Keratinocyte (primary cell): ENCODE measurements at regions not wholly inside any gene's neighbourhood (a gene's known extent, or its start where the extent isn't known, plus 50 kb on each side); places are given as distances from the start of the nearest gene placed in this dataset.

Experiments
- DNase-seq: peaks from one replicate; pipeline ENCODE4 v3.0.0-alpha.2; 2011; ENCODE audit warnings: low read depth, missing footprints, low spot score
- FAIRE-seq: peaks from 2 replicates; lab custom pipeline; 2011; peaks lifted over from hg19 to GRCh38; lab: Jason Lieb, UNC
- H2AFZ ChIP-seq: 2 replicates; pipeline ENCODE4 v1.6.0; 2012; ENCODE audit warnings: low read length, control low read depth, inconsistent platforms; ENCODE audit not compliant: control insufficient read depth
- H3K27ac ChIP-seq: 2 replicates; pipeline ENCODE4 v1.5.1; 2011; ENCODE audit warnings: low read length; ENCODE audit not compliant: control insufficient read depth, insufficient read depth
- H3K27me3 ChIP-seq: 3 replicates; pipeline ENCODE4 v1.6.0; 2011; ENCODE audit warnings: low read length; ENCODE audit not compliant: control insufficient read depth, insufficient read depth; ENCODE audit errors: extremely low read depth
- H3K36me3 ChIP-seq, 2 experiments: 2 replicates in 1 of 2; 3 replicates in 1 of 2; pipeline ENCODE4 v1.5.1; 2011; ENCODE audit warnings: low read length in 2 of 2, mild to moderate bottlenecking in 1 of 2; ENCODE audit not compliant: control insufficient read depth in 2 of 2, insufficient read depth in 2 of 2; ENCODE audit errors: extremely low read depth in 1 of 2
- H3K4me1 ChIP-seq: 3 replicates; pipeline ENCODE4 v1.5.1; 2011; ENCODE audit warnings: low read length; ENCODE audit not compliant: control insufficient read depth, insufficient read depth; ENCODE audit errors: extremely low read depth
- H3K4me2 ChIP-seq: 3 replicates; pipeline ENCODE4 v1.6.0; 2011; ENCODE audit warnings: low read depth, low read length; ENCODE audit not compliant: control insufficient read depth, insufficient read depth; ENCODE audit errors: extremely low read depth
- H3K4me3 ChIP-seq, 3 experiments: fragments of 200-600 bp in 1 of 3; sonication (generic) in 1 of 3; 2 replicates in 2 of 3; 3 replicates in 1 of 3; pipeline ENCODE4 v1.5.1; 2011 to 2016; ENCODE audit warnings: low read length in 3 of 3, mild to moderate bottlenecking in 3 of 3, control low read depth in 2 of 3, inconsistent platforms in 1 of 3, low read depth in 1 of 3, mixed read lengths in 1 of 3, mixed run types in 1 of 3, moderate library complexity in 1 of 3; ENCODE audit not compliant: control insufficient read depth in 2 of 3, insufficient read depth in 2 of 3; ENCODE audit errors: extremely low read depth in 1 of 3
- H3K79me2 ChIP-seq: 2 replicates; pipeline ENCODE4 v1.6.0; 2012; ENCODE audit warnings: low read length; ENCODE audit not compliant: control insufficient read depth, insufficient read depth
- H3K9ac ChIP-seq: 3 replicates; pipeline ENCODE4 v1.6.0; 2011; ENCODE audit warnings: low read length; ENCODE audit not compliant: control insufficient read depth, insufficient read depth; ENCODE audit errors: extremely low read depth
- H3K9me1 ChIP-seq: 3 replicates; pipeline ENCODE4 v1.6.0; 2011; ENCODE audit warnings: low read length; ENCODE audit not compliant: control insufficient read depth, insufficient read depth; ENCODE audit errors: extremely low read depth
- H3K9me3 ChIP-seq: 2 replicates; pipeline ENCODE4 v1.5.1; 2012; ENCODE audit warnings: low read depth, low read length; ENCODE audit not compliant: control insufficient read depth
- H4K20me1 ChIP-seq: 3 replicates; pipeline ENCODE4 v1.6.0; 2011; ENCODE audit warnings: low read length; ENCODE audit not compliant: control insufficient read depth, insufficient read depth; ENCODE audit errors: extremely low read depth
- EZH2 ChIP-seq: IDR thresholded peaks from one replicate; pipeline ENCODE4 v1.6.1; 2012; ENCODE audit warnings: inconsistent platforms, mild to moderate bottlenecking, low read length, moderate library complexity
- dilution Hi-C: fragments of 300-500 bp; cut with MboI; formaldehyde crosslinking; loops from one replicate; pipeline ENCODE4 v1.7.0; 2020; ENCODE audit warnings: low sequenced_read_pairs; ENCODE audit not compliant: extremely low pct_ligation_motif_present
- TF ChIP-seq, protein P1 (sequence below), 3 experiments: IDR thresholded peaks in 1 of 3; conservative IDR thresholded peaks in 1 of 3; optimal IDR thresholded peaks in 1 of 3; 2 replicates in 2 of 3; 3 replicates in 1 of 3; pipeline versions ENCODE3 to v1.5.1; 2011; ENCODE audit warnings: low read length in 3 of 3, mild to moderate bottlenecking in 3 of 3, moderate library complexity in 2 of 3, control low read depth in 1 of 3, inconsistent platforms in 1 of 3; ENCODE audit not compliant: insufficient read depth in 2 of 3; ENCODE audit errors: extremely low read depth in 1 of 3

DNA sequence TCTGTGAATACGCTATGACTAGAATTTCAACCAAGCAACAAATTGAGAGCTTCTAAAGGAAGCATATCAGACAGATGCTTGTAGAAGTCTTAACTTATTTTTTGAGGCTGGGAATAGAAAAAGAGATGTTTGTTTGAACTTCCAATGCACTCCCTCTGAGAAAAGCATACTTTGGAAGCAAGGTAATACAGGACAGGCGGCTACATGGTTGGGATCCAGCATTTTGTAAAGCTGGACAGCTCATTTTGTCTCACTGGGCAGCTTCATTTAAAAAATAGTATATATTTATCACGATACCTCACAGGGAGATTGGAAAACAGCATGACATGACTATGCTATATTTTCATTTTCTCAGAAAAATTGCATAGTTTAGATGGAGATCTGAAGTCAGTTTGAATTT is 821.3 kb upstream of the API5 start:
- Histone ChIP-seq H3K36me3 (no peaks in the 10 kb centered on the region), H3K4me2 (no peak overlapping the region), H3K9me1 (no peaks in the 10 kb centered on the region), H2AFZ (no peak overlapping the region), H3K4me3 (no peak overlapping the region), H4K20me1 (no peaks in the 10 kb centered on the region), H3K27ac (no peak overlapping the region), H3K9me3 (no peaks in the 10 kb centered on the region), H3K9ac (no peak overlapping the region), H3K79me2 (no peaks in the 10 kb centered on the region), H3K27me3 (no peaks in the 10 kb centered on the region), H3K4me1 (no peaks in the 10 kb centered on the region)
- DNase-seq = no peak
- FAIRE-seq = no peak
- no peak for TF ChIP-seq EZH2
- dilution Hi-C loops = no loop called here

DNA sequence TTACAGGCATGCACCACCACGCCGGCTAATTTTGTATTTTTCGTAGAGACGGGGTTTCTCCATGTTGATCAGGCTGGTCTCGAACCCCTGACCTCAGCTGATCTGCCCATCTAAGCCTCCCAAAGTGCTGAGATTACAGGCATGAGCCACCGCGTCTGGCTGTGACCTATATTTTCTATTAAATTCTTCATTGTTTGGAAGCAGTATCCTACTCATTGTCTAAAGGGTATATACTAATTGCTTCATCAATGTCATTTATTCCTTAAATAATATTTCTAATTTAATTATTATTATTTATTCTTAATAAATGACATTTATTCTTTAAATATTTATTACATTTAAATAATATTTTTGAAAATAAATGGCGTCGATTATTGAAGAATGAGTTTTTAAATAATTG is 817.3 kb upstream of the API5 start:
- DNase-seq (no peak), FAIRE-seq (no peak)
- no peak for TF ChIP-seq EZH2
- TF ChIP-seq, protein P1, sequence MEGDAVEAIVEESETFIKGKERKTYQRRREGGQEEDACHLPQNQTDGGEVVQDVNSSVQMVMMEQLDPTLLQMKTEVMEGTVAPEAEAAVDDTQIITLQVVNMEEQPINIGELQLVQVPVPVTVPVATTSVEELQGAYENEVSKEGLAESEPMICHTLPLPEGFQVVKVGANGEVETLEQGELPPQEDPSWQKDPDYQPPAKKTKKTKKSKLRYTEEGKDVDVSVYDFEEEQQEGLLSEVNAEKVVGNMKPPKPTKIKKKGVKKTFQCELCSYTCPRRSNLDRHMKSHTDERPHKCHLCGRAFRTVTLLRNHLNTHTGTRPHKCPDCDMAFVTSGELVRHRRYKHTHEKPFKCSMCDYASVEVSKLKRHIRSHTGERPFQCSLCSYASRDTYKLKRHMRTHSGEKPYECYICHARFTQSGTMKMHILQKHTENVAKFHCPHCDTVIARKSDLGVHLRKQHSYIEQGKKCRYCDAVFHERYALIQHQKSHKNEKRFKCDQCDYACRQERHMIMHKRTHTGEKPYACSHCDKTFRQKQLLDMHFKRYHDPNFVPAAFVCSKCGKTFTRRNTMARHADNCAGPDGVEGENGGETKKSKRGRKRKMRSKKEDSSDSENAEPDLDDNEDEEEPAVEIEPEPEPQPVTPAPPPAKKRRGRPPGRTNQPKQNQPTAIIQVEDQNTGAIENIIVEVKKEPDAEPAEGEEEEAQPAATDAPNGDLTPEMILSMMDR (optimal IDR thresholded peaks at IDR 0.05 in 1 of 3, IDR thresholded peaks at IDR 0.05 in 1 of 3, conservative IDR thresholded peaks at IDR 0.05 in 1 of 3; ENCODE audit: extremely low read depth in 1 of 3, insufficient read depth in 2 of 3, low read length in 3 of 3) = no peak
- Histone ChIP-seq H3K9ac (no peak overlapping the region), H3K79me2 (no peaks in the 10 kb centered on the region), H3K4me3 (no peak overlapping the region), H3K36me3 (no peaks in the 10 kb centered on the region), H3K27ac (no peak overlapping the region), H3K4me2 (no peak overlapping the region), H2AFZ (no peak overlapping the region), H3K9me3 (no peaks in the 10 kb centered on the region), H4K20me1 (no peaks in the 10 kb centered on the region), H3K27me3 (no peaks in the 10 kb centered on the region), H3K9me1 (no peaks in the 10 kb centered on the region), H3K4me1 (no peaks in the 10 kb centered on the region)
- dilution Hi-C loops = no loop called here

DNA sequence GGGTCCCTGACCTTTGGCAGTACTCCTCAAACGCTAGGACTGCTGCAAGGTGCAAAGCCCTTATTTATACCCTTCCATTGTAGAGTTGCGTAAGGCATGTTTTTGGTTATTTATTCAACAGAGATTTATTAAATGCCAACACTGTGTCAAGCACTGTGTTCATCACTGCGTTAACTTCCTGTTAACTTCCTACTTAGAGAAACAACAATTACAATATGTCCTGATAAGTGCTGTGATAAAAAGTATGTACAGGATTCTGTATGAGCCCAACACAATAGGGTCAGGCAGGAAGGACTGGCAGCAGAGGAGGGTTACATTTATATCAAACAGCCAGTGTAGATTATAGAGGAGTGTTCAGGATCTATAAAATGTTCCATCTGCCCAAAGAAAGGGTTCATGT is 812.8 kb upstream of the API5 start:
- dilution Hi-C loops = no loop called here
- Histone ChIP-seq H3K9ac (no peak overlapping the region), H3K79me2 (no peaks in the 10 kb centered on the region), H3K9me1 (no peaks in the 10 kb centered on the region), H3K4me1 (no peaks in the 10 kb centered on the region), H3K36me3 (no peaks in the 10 kb centered on the region), H4K20me1 (no peaks in the 10 kb centered on the region), H3K4me3 (no peak overlapping the region), H2AFZ (no peak overlapping the region), H3K9me3 (no peaks in the 10 kb centered on the region), H3K4me2 (no peak overlapping the region), H3K27ac (no peak overlapping the region), H3K27me3 (no peaks in the 10 kb centered on the region)
- FAIRE-seq (no peak), DNase-seq (no peak)
- no peak for TF ChIP-seq EZH2
- TF ChIP-seq, protein P1 (optimal IDR thresholded peaks at IDR 0.05 in 1 of 3, IDR thresholded peaks at IDR 0.05 in 1 of 3, conservative IDR thresholded peaks at IDR 0.05 in 1 of 3; ENCODE audit: extremely low read depth in 1 of 3, insufficient read depth in 2 of 3, low read length in 3 of 3) = no peak
